H9 (cell line): ENCODE measurements at regions not wholly inside any gene's neighbourhood (a gene's known extent, or its start where the extent isn't known, plus 50 kb on each side); places are given as distances from the start of the nearest gene placed in this dataset.

Source experiments
- DNase-seq: peaks from one replicate; pipeline ENCODE4 v3.0.0-alpha.2; 2017
- H2AFZ ChIP-seq: one replicate; pipeline ENCODE4 v1.6.1; 2013; ENCODE audit warnings: mild to moderate bottlenecking, low read length, control low read depth, moderate library complexity
- H2AK5ac ChIP-seq: 2 replicates; pipeline ENCODE4 v1.6.1; 2013; ENCODE audit warnings: low read length, control low read depth, mixed read lengths; ENCODE audit not compliant: insufficient read length
- H2BK120ac ChIP-seq: one replicate; pipeline ENCODE4 v1.6.1; 2013; ENCODE audit warnings: low read depth, mild to moderate bottlenecking, low read length, control low read depth, inconsistent platforms; ENCODE audit not compliant: poor library complexity, severe bottlenecking
- H2BK12ac ChIP-seq: 2 replicates; pipeline ENCODE4 v1.6.1; 2013; ENCODE audit warnings: low read length, control low read depth, mixed read lengths, low read depth; ENCODE audit not compliant: insufficient read length
- H2BK15ac ChIP-seq: 2 replicates; pipeline ENCODE4 v1.6.1; 2013; ENCODE audit warnings: low read depth, low read length, control low read depth
- H2BK20ac ChIP-seq: one replicate; pipeline ENCODE4 v1.6.1; 2013; ENCODE audit warnings: low read depth, mild to moderate bottlenecking, low read length, control low read depth, inconsistent platforms; ENCODE audit not compliant: poor library complexity, severe bottlenecking
- H2BK5ac ChIP-seq: 2 replicates; pipeline ENCODE4 v1.6.1; 2013; ENCODE audit warnings: low read length, control low read depth, mixed read lengths; ENCODE audit not compliant: insufficient read length
- H3K14ac ChIP-seq: 2 replicates; pipeline ENCODE4 v1.6.1; 2013; ENCODE audit warnings: low read length, control low read depth; ENCODE audit not compliant: insufficient read depth
- H3K18ac ChIP-seq: 2 replicates; pipeline ENCODE4 v1.6.1; 2013; ENCODE audit warnings: low read depth, mild to moderate bottlenecking, mixed read lengths, low read length, control low read depth; ENCODE audit not compliant: insufficient read length
- H3K23ac ChIP-seq: 2 replicates; pipeline ENCODE4 v1.6.1; 2013; ENCODE audit warnings: low read length, control low read depth, mixed read lengths, low read depth; ENCODE audit not compliant: insufficient read length
- H3K23me2 ChIP-seq: 2 replicates; pipeline ENCODE4 v1.6.1; 2013; ENCODE audit warnings: low read depth, mild to moderate bottlenecking, mixed read lengths, low read length, control low read depth; ENCODE audit not compliant: insufficient read length, poor library complexity, severe bottlenecking
- H3K27ac ChIP-seq: 2 replicates; pipeline ENCODE4 v1.5.1; 2013; ENCODE audit warnings: low read length, control low read depth, mixed read lengths, low read depth; ENCODE audit not compliant: insufficient read length
- H3K27me3 ChIP-seq: 2 replicates; pipeline ENCODE4 v1.6.1; 2013; ENCODE audit warnings: low read length, control low read depth, inconsistent platforms; ENCODE audit not compliant: insufficient read depth
- H3K4ac ChIP-seq: 2 replicates; pipeline ENCODE4 v1.6.1; 2013; ENCODE audit warnings: low read depth, mild to moderate bottlenecking, control low read depth, inconsistent platforms, low read length, moderate library complexity
- H3K4me1 ChIP-seq: 2 replicates; pipeline ENCODE4 v1.6.1; 2013; ENCODE audit warnings: low read length, control low read depth, inconsistent platforms; ENCODE audit not compliant: insufficient read depth
- H3K4me2 ChIP-seq: 2 replicates; pipeline ENCODE4 v1.6.1; 2013; ENCODE audit warnings: low read length, control low read depth, mixed read lengths; ENCODE audit not compliant: insufficient read length, insufficient read depth
- H3K56ac ChIP-seq: 2 replicates; pipeline ENCODE4 v1.6.1; 2013; ENCODE audit warnings: low read depth, mild to moderate bottlenecking, mixed read lengths, low read length, control low read depth; ENCODE audit not compliant: insufficient read length
- H3K79me1 ChIP-seq: 2 replicates; pipeline ENCODE4 v1.6.1; 2013; ENCODE audit warnings: low read depth, mild to moderate bottlenecking, moderate library complexity, low read length, control low read depth, inconsistent platforms; ENCODE audit not compliant: insufficient read depth, poor library complexity, severe bottlenecking
- H3K79me2 ChIP-seq: 2 replicates; pipeline ENCODE4 v1.6.1; 2013; ENCODE audit warnings: low read length, control low read depth, inconsistent platforms; ENCODE audit not compliant: insufficient read depth
- H3K9ac ChIP-seq: 2 replicates; pipeline ENCODE4 v1.6.1; 2013; ENCODE audit warnings: low read length, control low read depth, mixed read lengths; ENCODE audit not compliant: insufficient read length; ENCODE audit errors: extremely low read depth
- H3K9me3 ChIP-seq: one replicate; pipeline ENCODE4 v1.6.1; 2013; ENCODE audit warnings: low read depth, low read length, inconsistent platforms; ENCODE audit not compliant: control insufficient read depth
- H3T11ph ChIP-seq: one replicate; pipeline ENCODE4 v1.6.1; 2013; ENCODE audit warnings: mild to moderate bottlenecking, low read length, control low read depth, inconsistent platforms
- H4K20me1 ChIP-seq: one replicate; pipeline ENCODE4 v1.6.1; 2013; ENCODE audit not compliant: control insufficient read depth, insufficient read length, insufficient read depth
- H4K5ac ChIP-seq: 2 replicates; pipeline ENCODE4 v1.6.1; 2013; ENCODE audit warnings: low read depth, mild to moderate bottlenecking, mixed read lengths, low read length, control low read depth; ENCODE audit not compliant: insufficient read length
- H4K8ac ChIP-seq: replicated peaks from 2 replicates; pipeline ENCODE4 v1.6.1; 2013; ENCODE audit warnings: low read length, control low read depth, mixed read lengths, low read depth; ENCODE audit not compliant: insufficient read length
- H4K91ac ChIP-seq: 2 replicates; pipeline ENCODE4 v1.6.1; 2013; ENCODE audit warnings: low read depth, mild to moderate bottlenecking, moderate library complexity, mixed read lengths, low read length, control low read depth; ENCODE audit not compliant: insufficient read length
- H3K27ac Mint-ChIP-seq, 3 experiments: 2 replicates in 2 of 3; 3 replicates in 1 of 3; pipeline ENCODE4 v1.8.0; 2020 to 2021; ENCODE audit warnings: mixed read lengths in 3 of 3, mild to moderate bottlenecking in 1 of 3, moderate library complexity in 1 of 3
- H3K27me3 Mint-ChIP-seq: 2 replicates; pipeline ENCODE4 v1.8.0; 2021; ENCODE audit warnings: low read depth, mild to moderate bottlenecking, moderate library complexity, mixed read lengths
- H3K36me3 Mint-ChIP-seq, 3 experiments: 2 replicates in 2 of 3; 3 replicates in 1 of 3; pipeline ENCODE4 v1.8.0; 2020 to 2021; ENCODE audit warnings: low read depth in 3 of 3, mixed read lengths in 3 of 3; ENCODE audit not compliant: insufficient read depth in 1 of 3
- H3K4me1 Mint-ChIP-seq, 2 experiments: 2 replicates each; pipeline ENCODE4 v1.8.0; 2020; ENCODE audit warnings: mixed read lengths in 2 of 2
- H3K4me3 Mint-ChIP-seq, 2 experiments: 2 replicates in 1 of 2; 3 replicates in 1 of 2; pipeline ENCODE4 v1.8.0; 2020 to 2021; ENCODE audit warnings: mild to moderate bottlenecking in 2 of 2, mixed read lengths in 2 of 2, moderate library complexity in 1 of 2
- H3K9me3 Mint-ChIP-seq, 2 experiments: 2 replicates in 1 of 2; 3 replicates in 1 of 2; pipeline ENCODE4 v1.8.0; 2020; ENCODE audit warnings: mild to moderate bottlenecking in 2 of 2, mixed read lengths in 2 of 2, moderate library complexity in 1 of 2
- CTCF ChIP-seq: fragments of 200-600 bp; sonication (generic); conservative IDR thresholded peaks from 3 replicates; pipeline ENCODE4 v1.8.0; 2021; ENCODE audit warnings: antibody characterized with exemption, mild to moderate bottlenecking
- WGBS: extraction: QIAGEN DNeasy Blood & Tissue Kit; methylation state at CpG from one replicate; pipeline ENCODE4 v1.1.7; 2013; ENCODE audit warnings: missing lambda C conversion rate, low lambda C conversion rate, mixed read lengths; ENCODE audit not compliant: insufficient read length; ENCODE audit errors: extremely low coverage; 5-methylcytosine and 5-hydroxymethylcytosine counted together

GRCh38 chr14:99030454-99030853, 241.5 kb downstream of the BCL11B start:
- H3K9me3 Mint-ChIP-seq, result peaks cover 12 to 13% of the 10 kb centered on the region in 2 experiments
- H3K79me1 ChIP-seq, result no peaks in the 10 kb centered on the region
- H3K4me1 ChIP-seq, result no peaks in the 10 kb centered on the region
- no peak overlapping the region for H2BK15ac ChIP-seq
- H3K27ac Mint-ChIP-seq, result no peak overlapping the region
- H3K4me3 Mint-ChIP-seq, result no peak overlapping the region
- H3T11ph ChIP-seq, result no peak overlapping the region
- no peak overlapping the region for H3K27ac ChIP-seq
- TF ChIP-seq CTCF, result no peak
- H2AFZ ChIP-seq, result no peak overlapping the region
- no peak overlapping the region for H3K56ac ChIP-seq
- H3K4ac ChIP-seq, result no peak overlapping the region
- H3K9ac ChIP-seq, result no peak overlapping the region
- no peaks in the 10 kb centered on the region for H3K79me2 ChIP-seq
- H3K23ac ChIP-seq, result no peak overlapping the region
- no peaks in the 10 kb centered on the region for H3K9me3 ChIP-seq
- no peak overlapping the region for H4K8ac ChIP-seq
- H3K36me3 Mint-ChIP-seq, result peaks cover 3 to 12% (median 3%) of the 10 kb centered on the region in 3 experiments; a peak in 4 of 7 replicates
- no peaks in the 10 kb centered on the region for H4K20me1 ChIP-seq
- H3K27me3 Mint-ChIP-seq, result peaks cover 5% of the 10 kb centered on the region
- no peak overlapping the region for H4K5ac ChIP-seq
- no peaks in the 10 kb centered on the region for H3K23me2 ChIP-seq
- H2AK5ac ChIP-seq, result no peak overlapping the region
- H3K4me2 ChIP-seq, result no peak overlapping the region
- no CpG with 5 or more reads among the region's 2 CpGs for WGBS
- H2BK120ac ChIP-seq, result no peak overlapping the region
- H2BK5ac ChIP-seq, result no peak overlapping the region
- H2BK12ac ChIP-seq, result no peak overlapping the region
- no peak overlapping the region for H3K18ac ChIP-seq
- H2BK20ac ChIP-seq, result no peak overlapping the region
- H3K27me3 ChIP-seq, result no peaks in the 10 kb centered on the region
- DNase-seq, result no peak
- no peak overlapping the region for H4K91ac ChIP-seq
- peaks cover 17 to 21% of the 10 kb centered on the region in 2 experiments for H3K4me1 Mint-ChIP-seq
- H3K14ac ChIP-seq, result no peak overlapping the region
